H1 (cell line): ENCODE measurements at regions not wholly inside any gene's neighbourhood (a gene's known extent, or its start where the extent isn't known, plus 50 kb on each side); places are given as distances from the start of the nearest gene placed in this dataset.

Experiments
- CTCF ChIA-PET: fragments of 300-600 bp; sonication (Branson Sonifier 250); formaldehyde crosslinking; loops from one replicate; lab custom pipeline; 2021; ENCODE audit not compliant: partially characterized antibody; lab: Charles Lee
- POLR2A ChIA-PET: fragments of 300-600 bp; sonication (Branson Sonifier 250); formaldehyde crosslinking; loops from one replicate; lab custom pipeline; 2021; ENCODE audit warnings: inconsistent platforms; ENCODE audit not compliant: partially characterized antibody; lab: Charles Lee
- DNase-seq, 2 experiments: peaks; one replicate each; pipeline versions ENCODE4 v3.0.0 to v3.0.0-alpha.2; 2010 to 2022; ENCODE audit warnings: low spot score in 2 of 2, low read depth in 1 of 2, mixed read lengths in 1 of 2
- FAIRE-seq: peaks from 2 replicates; lab custom pipeline; 2011; peaks lifted over from hg19 to GRCh38; lab: Jason Lieb, UNC
- H2AFZ ChIP-seq: 2 replicates; pipeline ENCODE4 v1.8.1; 2012; ENCODE audit warnings: low read length, inconsistent platforms
- H2AK5ac ChIP-seq: 2 replicates; pipeline ENCODE4 v1.6.1; 2013; ENCODE audit warnings: low read depth, low read length
- H2BK120ac ChIP-seq: replicated peaks from 2 replicates; pipeline ENCODE3; 2013; ENCODE audit warnings: low read depth, low read length, inconsistent platforms
- H2BK12ac ChIP-seq: 2 replicates; pipeline ENCODE4 v1.6.1; 2013; ENCODE audit warnings: low read depth, low read length
- H2BK15ac ChIP-seq: 2 replicates; pipeline ENCODE4 v1.6.1; 2013; ENCODE audit warnings: low read length
- H2BK20ac ChIP-seq: 2 replicates; pipeline ENCODE4 v1.6.1; 2013; ENCODE audit warnings: low read length
- H2BK5ac ChIP-seq: 2 replicates; pipeline ENCODE4 v1.6.1; 2013; ENCODE audit warnings: low read depth, low read length
- H3K14ac ChIP-seq: 2 replicates; pipeline ENCODE4 v1.6.1; 2013; ENCODE audit warnings: inconsistent platforms; ENCODE audit not compliant: insufficient read length
- H3K18ac ChIP-seq: 2 replicates; pipeline ENCODE4 v1.6.1; 2013; ENCODE audit warnings: low read length; ENCODE audit errors: extremely low read depth
- H3K23ac ChIP-seq: 2 replicates; pipeline ENCODE4 v1.6.1; 2013; ENCODE audit warnings: inconsistent platforms; ENCODE audit not compliant: insufficient read length
- H3K23me2 ChIP-seq: 2 replicates; pipeline ENCODE4 v1.6.1; 2013; ENCODE audit warnings: low read depth, low read length
- H3K27ac ChIP-seq: 2 replicates; pipeline ENCODE4 v1.6.1; 2011; ENCODE audit warnings: low read depth, low read length, inconsistent platforms
- H3K27me3 ChIP-seq, 4 experiments: replicated peaks in 1 of 4; 1 replicate in 1 of 4; 2 replicates in 3 of 4; pipeline versions ENCODE4 v1.6.1 to v1.8.1; 2011 to 2013; ENCODE audit warnings: low read length in 3 of 4, mild to moderate bottlenecking in 3 of 4, inconsistent platforms in 2 of 4, mixed read lengths in 2 of 4, moderate library complexity in 1 of 4; ENCODE audit not compliant: control insufficient read depth in 3 of 4, insufficient read depth in 3 of 4; ENCODE audit errors: extremely low read depth in 1 of 4
- H3K36me3 ChIP-seq, 4 experiments: 2 replicates each; pipeline versions ENCODE4 v1.6.1 to v1.8.1; 2011 to 2013; ENCODE audit warnings: mild to moderate bottlenecking in 4 of 4, low read length in 3 of 4, moderate library complexity in 2 of 4, control low read depth in 1 of 4, inconsistent platforms in 1 of 4; ENCODE audit not compliant: insufficient read depth in 4 of 4, control insufficient read depth in 2 of 4
- H3K4ac ChIP-seq: replicated peaks from 2 replicates; pipeline ENCODE3; 2013; ENCODE audit warnings: low read length, low read depth, mixed read lengths, inconsistent platforms; ENCODE audit not compliant: insufficient read length
- H3K4me1 ChIP-seq, 4 experiments: replicated peaks in 1 of 4; 1 replicate in 1 of 4; 2 replicates in 3 of 4; pipeline versions ENCODE4 v1.6.1 to v1.8.1; 2011 to 2013; ENCODE audit warnings: low read length in 3 of 4, inconsistent platforms in 2 of 4, mixed read lengths in 1 of 4; ENCODE audit not compliant: insufficient read depth in 4 of 4, control insufficient read depth in 3 of 4
- H3K4me2 ChIP-seq, 2 experiments: 2 replicates each; pipeline versions ENCODE4 v1.6.1 to v1.8.1; 2011 to 2013; ENCODE audit warnings: low read depth in 2 of 2, low read length in 2 of 2, control low read depth in 1 of 2, inconsistent platforms in 1 of 2, mild to moderate bottlenecking in 1 of 2; ENCODE audit not compliant: insufficient read depth in 1 of 2
- H3K4me3 ChIP-seq, 4 experiments: fragments of 200-600, 300-600 bp in 1 of 4; sonication (generic), shearing (Covaris generic), sonication (Bioruptor Twin) in 1 of 4; 2 replicates each; pipeline versions ENCODE4 v1.5.1 to v1.8.1; 2011 to 2016; ENCODE audit warnings: low read length in 4 of 4, low read depth in 3 of 4, control low read depth in 2 of 4, inconsistent platforms in 2 of 4, mild to moderate bottlenecking in 2 of 4, mixed read lengths in 1 of 4, moderate library complexity in 1 of 4; ENCODE audit not compliant: insufficient read depth in 2 of 4; ENCODE audit errors: extremely low read depth in 1 of 4
- H3K56ac ChIP-seq: replicated peaks from 2 replicates; pipeline ENCODE3; 2013; ENCODE audit warnings: low read depth, mild to moderate bottlenecking, mixed read lengths, low read length, inconsistent platforms; ENCODE audit not compliant: insufficient read length
- H3K79me1 ChIP-seq: 2 replicates; pipeline ENCODE4 v1.6.1; 2013; ENCODE audit warnings: low read depth, low read length, control low read depth
- H3K79me2 ChIP-seq, 2 experiments: 2 replicates each; pipeline versions ENCODE4 v1.6.1 to v1.8.1; 2012 to 2013; ENCODE audit warnings: low read length in 2 of 2, mild to moderate bottlenecking in 2 of 2, inconsistent platforms in 1 of 2; ENCODE audit not compliant: insufficient read depth in 2 of 2, control insufficient read depth in 1 of 2
- H3K9ac ChIP-seq, 4 experiments: replicated peaks in 1 of 4; 1 replicate in 1 of 4; 2 replicates in 3 of 4; pipeline versions ENCODE4 v1.6.1 to v1.8.1; 2011 to 2013; ENCODE audit warnings: low read depth in 3 of 4, low read length in 3 of 4, control low read depth in 2 of 4, mild to moderate bottlenecking in 2 of 4, moderate library complexity in 2 of 4, inconsistent platforms in 1 of 4; ENCODE audit errors: extremely low read depth in 1 of 4
- H3K9me3 ChIP-seq, 2 experiments: 2 replicates each; pipeline versions ENCODE4 v1.6.1 to v1.8.1; 2012 to 2013; ENCODE audit warnings: mild to moderate bottlenecking in 2 of 2, moderate library complexity in 2 of 2, control low read depth in 1 of 2, inconsistent platforms in 1 of 2, low read depth in 1 of 2, low read length in 1 of 2, mixed read lengths in 1 of 2; ENCODE audit not compliant: insufficient read depth in 2 of 2
- H4K20me1 ChIP-seq, 2 experiments: replicated peaks in 1 of 2; 2 replicates each; pipeline versions ENCODE3 to v1.8.1; 2011 to 2013; ENCODE audit warnings: inconsistent platforms in 2 of 2, low read length in 2 of 2, mild to moderate bottlenecking in 1 of 2; ENCODE audit not compliant: insufficient read depth in 2 of 2, control insufficient read depth in 1 of 2
- H4K5ac ChIP-seq: 2 replicates; pipeline ENCODE4 v1.6.1; 2013; ENCODE audit warnings: low read length, low read depth, mixed read lengths, inconsistent platforms; ENCODE audit not compliant: insufficient read length
- H4K8ac ChIP-seq: 2 replicates; pipeline ENCODE4 v1.8.0; 2013; ENCODE audit warnings: mild to moderate bottlenecking, moderate library complexity, low read length, inconsistent platforms; ENCODE audit not compliant: insufficient read depth; ENCODE audit errors: extremely low read depth
- H4K91ac ChIP-seq: replicated peaks from 2 replicates; pipeline ENCODE3; 2013; ENCODE audit warnings: low read length, mixed read lengths, inconsistent platforms; ENCODE audit not compliant: insufficient read length
- BACH1 ChIP-seq: IDR thresholded peaks from 2 replicates; pipeline ENCODE4 v1.6.1; 2012; ENCODE audit warnings: low read length, improper control_type of control experiment
- EZH2 ChIP-seq: fragments of 200-600 bp; sonication (generic); IDR thresholded peaks from 2 replicates; pipeline ENCODE4 v1.7.1; 2012; ENCODE audit warnings: low read depth, mild to moderate bottlenecking, moderate library complexity, low read length, inconsistent platforms; ENCODE audit not compliant: severe bottlenecking
- FOSL1 ChIP-seq: IDR thresholded peaks from 2 replicates; pipeline ENCODE4 v1.6.1; 2011; ENCODE audit warnings: mild to moderate bottlenecking, low read depth, low read length, moderate library complexity; ENCODE audit not compliant: insufficient read depth
- HDAC2 ChIP-seq, 2 experiments: fragments of 300-600 bp in 1 of 2; sonication (generic) in 1 of 2; IDR thresholded peaks; 2 replicates each; pipeline ENCODE4 v1.6.1; 2011 to 2012; ENCODE audit warnings: low read depth in 2 of 2, low read length in 2 of 2, mild to moderate bottlenecking in 2 of 2, moderate library complexity in 2 of 2, borderline replicate concordance in 1 of 2, inconsistent platforms in 1 of 2
- KDM5A ChIP-seq: fragments of 200-600 bp; IDR thresholded peaks from 2 replicates; pipeline ENCODE4 v1.7.1; 2012; ENCODE audit warnings: mild to moderate bottlenecking, low read length, inconsistent platforms, mixed read lengths
- MAFK ChIP-seq: IDR thresholded peaks from 2 replicates; pipeline ENCODE4 v1.6.1; 2012; ENCODE audit warnings: low read depth, mild to moderate bottlenecking, improper control_type of control experiment, low read length
- RBBP5 ChIP-seq: IDR thresholded peaks from 2 replicates; pipeline ENCODE4 v1.7.1; 2012; ENCODE audit warnings: low read depth, mild to moderate bottlenecking, inconsistent platforms, low read length, moderate library complexity, borderline replicate concordance
- RFX5 ChIP-seq: IDR thresholded peaks from 2 replicates; pipeline ENCODE4 v1.6.1; 2011; ENCODE audit warnings: low read depth, low read length, improper control_type of control experiment, borderline replicate concordance
- RNF2 ChIP-seq: fragments of 200-900, 300-1000 bp; sonication (generic); IDR thresholded peaks from 2 replicates; pipeline ENCODE4 v1.7.1; 2016; ENCODE audit warnings: borderline replicate concordance, low read depth, mild to moderate bottlenecking, antibody characterized with exemption, low read length; ENCODE audit not compliant: poor library complexity, severe bottlenecking; ENCODE audit errors: missing control alignments
- SP4 ChIP-seq: IDR thresholded peaks from 2 replicates; pipeline ENCODE4 v1.6.1; 2012; ENCODE audit warnings: low read length, inconsistent platforms
- WGBS, 2 experiments: shearing (Covaris generic) in 1 of 2; methylation state at CpG; one replicate each; pipeline versions ENCODE4 v1.1.6 to v1.1.7; 2013 to 2015; ENCODE audit warnings: low lambda C conversion rate in 2 of 2, mixed read lengths in 2 of 2, inconsistent platforms in 1 of 2, low coverage in 1 of 2, missing lambda C conversion rate in 1 of 2; ENCODE audit not compliant: insufficient replicate concordance in 2 of 2, insufficient coverage in 1 of 2, insufficient read length in 1 of 2; ENCODE audit errors: extremely low coverage in 1 of 2, missing lambda C conversion rate in 1 of 2; 5-methylcytosine and 5-hydroxymethylcytosine counted together
- TF ChIP-seq, protein P1 (sequence below): IDR thresholded peaks from 2 replicates; pipeline ENCODE4 v1.6.1; 2011; ENCODE audit warnings: low read length, improper control_type of control experiment
- TF ChIP-seq, protein P2 (sequence below): IDR thresholded peaks from 2 replicates; pipeline ENCODE4 v1.6.1; 2012; ENCODE audit warnings: inconsistent platforms

DNA sequence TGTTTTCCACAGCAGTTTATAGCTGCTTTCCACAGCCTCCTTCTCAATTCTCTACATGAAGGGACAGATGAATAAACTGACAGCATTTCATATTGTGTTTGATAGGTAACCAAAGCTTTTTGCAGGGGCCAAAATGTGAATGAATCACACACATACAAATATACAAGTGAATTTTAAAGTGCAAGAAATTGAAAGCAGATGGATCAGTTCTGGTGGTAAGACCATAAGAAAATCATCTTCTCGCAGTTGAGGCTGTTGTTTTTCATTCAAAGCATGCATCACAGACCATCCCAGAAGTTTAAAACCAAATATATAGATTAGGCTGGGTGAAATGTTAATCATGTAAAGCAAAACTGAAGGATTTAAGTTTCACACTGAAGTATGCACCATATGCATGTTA is 1569.4 kb downstream of the PCDH9 start:
- no peaks in the 10 kb centered on the region for H3K27me3 ChIP-seq
- H2AFZ ChIP-seq = no peak overlapping the region
- ChIA-PET POLR2A (no interaction called here), CTCF (no interaction called here)
- H3K23ac ChIP-seq = no peak overlapping the region
- no peak overlapping the region for H3K9ac ChIP-seq
- no peak overlapping the region for H4K8ac ChIP-seq
- no peak overlapping the region for H2BK20ac ChIP-seq
- H3K23me2 ChIP-seq = no peaks in the 10 kb centered on the region
- no peak overlapping the region for H2BK15ac ChIP-seq
- no peak overlapping the region for H2BK5ac ChIP-seq
- H3K9me3 ChIP-seq = no peaks in the 10 kb centered on the region
- no peak overlapping the region for H3K14ac ChIP-seq
- no peak for FAIRE-seq
- no peaks in the 10 kb centered on the region for H4K20me1 ChIP-seq
- H2AK5ac ChIP-seq = no peak overlapping the region
- H3K36me3 ChIP-seq = no peaks in the 10 kb centered on the region
- H3K4me3 ChIP-seq = no peak overlapping the region
- WGBS, 2 experiments = 95% methylated on average over 1 of the region's 1 CpG; no CpG with 5 or more reads in 1 of the 2 experiments
- no peak overlapping the region for H3K56ac ChIP-seq
- no peak overlapping the region for H4K5ac ChIP-seq
- no peaks in the 10 kb centered on the region for H3K79me2 ChIP-seq
- no peak overlapping the region for H3K4ac ChIP-seq
- DNase-seq = no peak
- H3K4me2 ChIP-seq = no peak overlapping the region
- no peak overlapping the region for H3K18ac ChIP-seq
- H4K91ac ChIP-seq = no peak overlapping the region
- no peak overlapping the region for H2BK120ac ChIP-seq
- H2BK12ac ChIP-seq = no peak overlapping the region
- H3K4me1 ChIP-seq = no peaks in the 10 kb centered on the region
- no peak overlapping the region for H3K27ac ChIP-seq
- H3K79me1 ChIP-seq = no peaks in the 10 kb centered on the region
- TF ChIP-seq MAFK = no peak
- TF ChIP-seq RBBP5 = no peak
- TF ChIP-seq BACH1 = no peak
- TF ChIP-seq, protein P1, sequence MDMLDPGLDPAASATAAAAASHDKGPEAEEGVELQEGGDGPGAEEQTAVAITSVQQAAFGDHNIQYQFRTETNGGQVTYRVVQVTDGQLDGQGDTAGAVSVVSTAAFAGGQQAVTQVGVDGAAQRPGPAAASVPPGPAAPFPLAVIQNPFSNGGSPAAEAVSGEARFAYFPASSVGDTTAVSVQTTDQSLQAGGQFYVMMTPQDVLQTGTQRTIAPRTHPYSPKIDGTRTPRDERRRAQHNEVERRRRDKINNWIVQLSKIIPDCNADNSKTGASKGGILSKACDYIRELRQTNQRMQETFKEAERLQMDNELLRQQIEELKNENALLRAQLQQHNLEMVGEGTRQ = no peak
- no peak for TF ChIP-seq KDM5A
- TF ChIP-seq, protein P2, sequence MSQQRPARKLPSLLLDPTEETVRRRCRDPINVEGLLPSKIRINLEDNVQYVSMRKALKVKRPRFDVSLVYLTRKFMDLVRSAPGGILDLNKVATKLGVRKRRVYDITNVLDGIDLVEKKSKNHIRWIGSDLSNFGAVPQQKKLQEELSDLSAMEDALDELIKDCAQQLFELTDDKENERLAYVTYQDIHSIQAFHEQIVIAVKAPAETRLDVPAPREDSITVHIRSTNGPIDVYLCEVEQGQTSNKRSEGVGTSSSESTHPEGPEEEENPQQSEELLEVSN = no peak
- TF ChIP-seq HDAC2 (IDR thresholded peaks at IDR 0.05; ENCODE audit: borderline replicate concordance in 1 of 2, low read depth in 2 of 2, low read length in 2 of 2) = no peak
- no peak for TF ChIP-seq FOSL1
- TF ChIP-seq EZH2 = no peak
- no peak for TF ChIP-seq RNF2
- TF ChIP-seq RFX5 = no peak
- TF ChIP-seq SP4 = no peak
